Breast epithelium (tissue), 4 donors: ENCODE measurements at regions not wholly inside any gene's neighbourhood (a gene's known extent, or its start where the extent isn't known, plus 50 kb on each side); places are given as distances from the start of the nearest gene placed in this dataset.

Experiments used
- DNase-seq, 2 donors: peaks; one replicate each; pipeline ENCODE4 v3.0.0-alpha.2; 2019; ENCODE audit warnings: low spot score in 2 of 2
- H3K27ac ChIP-seq, 2 donors: fragments of 200-600 bp; sonication (generic) in 1 of 2; one replicate each; pipeline ENCODE4 v1.5.1; 2016 to 2019; ENCODE audit warnings: mild to moderate bottlenecking in 1 of 2
- H3K27me3 ChIP-seq, 2 donors: fragments of 200-600 bp; sonication (generic) in 1 of 2; one replicate each; pipeline versions ENCODE4 v1.5.1 to v1.6.0; 2017 to 2019; ENCODE audit warnings: control low read depth in 1 of 2, mild to moderate bottlenecking in 1 of 2
- H3K36me3 ChIP-seq: fragments of 200-600 bp; one replicate; pipeline ENCODE4 v1.5.1; 2019
- H3K4me1 ChIP-seq, 2 donors: fragments of 200-600 bp; sonication (generic); one replicate each; pipeline ENCODE4 v1.5.1; 2016 to 2019; ENCODE audit warnings: control low read depth in 1 of 2
- H3K4me3 ChIP-seq, 3 donors: fragments of 200-600 bp; sonication (generic); 1 replicate in 2 of 3; 2 replicates in 1 of 3; pipeline ENCODE4 v1.5.1; 2016 to 2019; ENCODE audit warnings: mild to moderate bottlenecking in 3 of 3, moderate library complexity in 2 of 3
- H3K9me3 ChIP-seq, 2 donors: fragments of 200-600 bp; sonication (generic) in 1 of 2; one replicate each; pipeline ENCODE4 v1.5.1; 2016 to 2019; ENCODE audit warnings: control low read depth in 1 of 2
- POLR2A ChIP-seq: fragments of 450-650 bp; IDR thresholded peaks from one replicate; pipeline ENCODE4 v1.6.1; 2016; ENCODE audit warnings: antibody characterized with exemption, mild to moderate bottlenecking, moderate library complexity
- POLR2AphosphoS5 ChIP-seq, 3 donors: sonication (generic); formaldehyde crosslinking; IDR thresholded peaks; one replicate each; pipeline ENCODE4 v1.6.1; 2017; ENCODE audit warnings: antibody characterized with exemption in 3 of 3
- intact Hi-C: fragments of 100-400 bp; cut with DNase I; formaldehyde crosslinking; loops from one replicate; pipeline ENCODE4 v1.15.1; 2023; ENCODE audit warnings: low total_unique reads
- TF ChIP-seq, protein P1 (sequence below), 3 donors: fragments of 450-650 bp; IDR thresholded peaks; one replicate each; pipeline ENCODE4 v1.5.1; 2016 to 2017; ENCODE audit warnings: antibody characterized with exemption in 3 of 3, mild to moderate bottlenecking in 3 of 3, moderate library complexity in 3 of 3

- TF ChIP-seq, protein P1, sequence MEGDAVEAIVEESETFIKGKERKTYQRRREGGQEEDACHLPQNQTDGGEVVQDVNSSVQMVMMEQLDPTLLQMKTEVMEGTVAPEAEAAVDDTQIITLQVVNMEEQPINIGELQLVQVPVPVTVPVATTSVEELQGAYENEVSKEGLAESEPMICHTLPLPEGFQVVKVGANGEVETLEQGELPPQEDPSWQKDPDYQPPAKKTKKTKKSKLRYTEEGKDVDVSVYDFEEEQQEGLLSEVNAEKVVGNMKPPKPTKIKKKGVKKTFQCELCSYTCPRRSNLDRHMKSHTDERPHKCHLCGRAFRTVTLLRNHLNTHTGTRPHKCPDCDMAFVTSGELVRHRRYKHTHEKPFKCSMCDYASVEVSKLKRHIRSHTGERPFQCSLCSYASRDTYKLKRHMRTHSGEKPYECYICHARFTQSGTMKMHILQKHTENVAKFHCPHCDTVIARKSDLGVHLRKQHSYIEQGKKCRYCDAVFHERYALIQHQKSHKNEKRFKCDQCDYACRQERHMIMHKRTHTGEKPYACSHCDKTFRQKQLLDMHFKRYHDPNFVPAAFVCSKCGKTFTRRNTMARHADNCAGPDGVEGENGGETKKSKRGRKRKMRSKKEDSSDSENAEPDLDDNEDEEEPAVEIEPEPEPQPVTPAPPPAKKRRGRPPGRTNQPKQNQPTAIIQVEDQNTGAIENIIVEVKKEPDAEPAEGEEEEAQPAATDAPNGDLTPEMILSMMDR (IDR thresholded peaks at IDR 0.05): no peak
- no peak for TF ChIP-seq POLR2AphosphoS5 (IDR thresholded peaks at IDR 0.05)
- no peak for TF ChIP-seq POLR2A
- intact Hi-C loops: no loop called here
- H3K36me3 ChIP-seq: no peaks in the 10 kb centered on the region
- H3K27me3 ChIP-seq: no peaks in the 10 kb centered on the region
- H3K27ac ChIP-seq: no peak overlapping the region
- no peaks in the 10 kb centered on the region for H3K4me1 ChIP-seq
- H3K4me3 ChIP-seq: no peak overlapping the region
- H3K9me3 ChIP-seq: no peaks in the 10 kb centered on the region
- DNase-seq: no peak
These were observed 185.8 kb downstream of the TRAM1L1 start for GRCh38 chr4:116899561-116899960.

- no peak overlapping the region for H3K4me3 ChIP-seq
- no peaks in the 10 kb centered on the region for H3K4me1 ChIP-seq
- H3K27ac ChIP-seq: no peak overlapping the region
- H3K36me3 ChIP-seq: no peaks in the 10 kb centered on the region
- no peaks in the 10 kb centered on the region for H3K27me3 ChIP-seq
- TF ChIP-seq, protein P1 (IDR thresholded peaks at IDR 0.05): no peak
- TF ChIP-seq POLR2AphosphoS5 (IDR thresholded peaks at IDR 0.05) (no peak), POLR2A (no peak)
- no peak for DNase-seq
- intact Hi-C loops: no loop called here
- H3K9me3 ChIP-seq: no peaks in the 10 kb centered on the region
These were observed 199.8 kb downstream of the TRAM1L1 start for GRCh38 chr4:116885579-116885978.

DNA sequence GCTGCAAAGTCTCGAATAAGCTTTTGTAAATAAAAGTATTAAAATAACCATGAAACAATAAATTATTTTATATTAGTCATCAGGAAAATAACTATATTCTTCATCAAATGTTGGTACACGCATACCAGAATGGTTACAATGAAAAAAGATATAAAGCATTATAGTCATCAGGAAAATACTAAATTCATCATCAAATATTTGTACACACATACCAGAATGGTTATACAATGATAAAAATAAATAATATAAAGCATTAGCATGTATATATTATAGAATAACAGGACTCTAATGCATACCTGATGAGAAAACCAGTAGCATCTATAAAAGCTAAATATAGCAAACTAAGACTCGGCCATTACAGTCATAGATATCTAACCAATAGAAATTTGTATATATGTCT, 202.9 kb downstream of the TRAM1L1 start:
- no peak for TF ChIP-seq POLR2A
- TF ChIP-seq, protein P1 (IDR thresholded peaks at IDR 0.05): no peak
- no peak for TF ChIP-seq POLR2AphosphoS5 (IDR thresholded peaks at IDR 0.05)
- DNase-seq: no peak
- no peak overlapping the region for H3K4me3 ChIP-seq
- no peak overlapping the region for H3K27ac ChIP-seq
- intact Hi-C loops: no loop called here
- H3K9me3 ChIP-seq: no peaks in the 10 kb centered on the region
- H3K36me3 ChIP-seq: no peaks in the 10 kb centered on the region
- no peaks in the 10 kb centered on the region for H3K27me3 ChIP-seq
- no peaks in the 10 kb centered on the region for H3K4me1 ChIP-seq

DNA sequence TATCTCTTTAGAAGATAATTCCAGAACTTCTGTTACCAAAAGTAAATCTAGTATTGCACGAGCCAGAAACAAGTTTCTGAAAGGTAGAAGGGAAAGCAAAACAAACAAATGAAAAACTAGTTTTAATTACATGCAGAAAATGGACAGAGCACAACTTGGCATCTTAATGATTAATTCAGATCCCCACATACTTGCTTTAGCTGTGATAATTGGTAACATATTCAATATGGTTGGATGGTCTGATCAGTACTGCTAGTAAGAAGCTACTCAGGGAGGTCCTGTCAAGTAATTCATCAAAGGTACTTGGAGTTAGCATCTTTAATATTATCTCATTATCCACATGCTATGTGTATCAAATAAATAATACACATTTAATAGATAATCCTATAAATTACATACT, 204.3 kb downstream of the TRAM1L1 start:
- DNase-seq: no peak
- Histone ChIP-seq H3K9me3 (no peaks in the 10 kb centered on the region), H3K27me3 (no peaks in the 10 kb centered on the region), H3K36me3 (no peaks in the 10 kb centered on the region), H3K4me1 (no peaks in the 10 kb centered on the region), H3K27ac (no peak overlapping the region), H3K4me3 (no peak overlapping the region)
- intact Hi-C loops: no loop called here
- no peak for TF ChIP-seq POLR2A
- no peak for TF ChIP-seq POLR2AphosphoS5 (IDR thresholded peaks at IDR 0.05)
- TF ChIP-seq, protein P1 (IDR thresholded peaks at IDR 0.05): no peak

- Histone ChIP-seq H3K27ac (no peak overlapping the region), H3K4me3 (no peak overlapping the region), H3K4me1 (no peaks in the 10 kb centered on the region), H3K9me3 (no peaks in the 10 kb centered on the region), H3K27me3 (no peaks in the 10 kb centered on the region), H3K36me3 (no peaks in the 10 kb centered on the region)
- no peak for DNase-seq
- intact Hi-C loops: no loop called here
- no peak for TF ChIP-seq POLR2AphosphoS5 (IDR thresholded peaks at IDR 0.05)
- TF ChIP-seq, protein P1 (IDR thresholded peaks at IDR 0.05): no peak
- TF ChIP-seq POLR2A: no peak
These were observed 204.8 kb downstream of the TRAM1L1 start for GRCh38 chr4:116880625-116881024.
